Vagina (tissue), 2 donors: ENCODE measurements at regions not wholly inside any gene's neighbourhood (a gene's known extent, or its start where the extent isn't known, plus 50 kb on each side); places are given as distances from the start of the nearest gene placed in this dataset.

ENCODE experiments used
- CTCF ChIP-seq, 3 experiments: fragments of 450-650 bp in 2 of 3; fragments of 200-600 bp in 1 of 3; sonication (generic) in 1 of 3; IDR thresholded peaks; one replicate each; pipeline ENCODE4 v1.5.1; 2017 to 2019; ENCODE audit warnings: antibody characterized with exemption in 3 of 3, mild to moderate bottlenecking in 2 of 3, moderate library complexity in 2 of 3
- POLR2A ChIP-seq, 2 donors: fragments of 450-650 bp; IDR thresholded peaks; one replicate each; pipeline ENCODE4 v1.6.1; 2017; ENCODE audit warnings: antibody characterized with exemption in 2 of 2, mild to moderate bottlenecking in 2 of 2, moderate library complexity in 2 of 2

- TF ChIP-seq CTCF (IDR thresholded peaks at IDR 0.05) (no peak), POLR2A (IDR thresholded peaks at IDR 0.05) (no peak)
These were observed 289.9 kb upstream of the ZFP64 start for GRCh38 chr20:52481443-52481842.
